Nephron (organoid): ENCODE measurements at regions not wholly inside any gene's neighbourhood (a gene's known extent, or its start where the extent isn't known, plus 50 kb on each side); places are given as distances from the start of the nearest gene placed in this dataset.

Experiments used
- H3K27ac Mint-ChIP-seq, 3 experiments: 2 replicates each; pipeline ENCODE4 v1.8.0; 2020; ENCODE audit warnings: mixed read lengths in 3 of 3, mild to moderate bottlenecking in 2 of 3, moderate library complexity in 1 of 3
- H3K27me3 Mint-ChIP-seq: 2 replicates; pipeline ENCODE4 v1.8.0; 2021; ENCODE audit warnings: low read depth, mild to moderate bottlenecking, moderate library complexity, mixed read lengths
- H3K36me3 Mint-ChIP-seq: 2 replicates; pipeline ENCODE4 v1.8.0; 2020; ENCODE audit warnings: low read depth, mixed read lengths
- H3K4me1 Mint-ChIP-seq: 2 replicates; pipeline ENCODE4 v1.8.0; 2020; ENCODE audit warnings: mixed read lengths
- H3K4me3 Mint-ChIP-seq, 3 experiments: 2 replicates each; pipeline ENCODE4 v1.8.0; 2020; ENCODE audit warnings: mild to moderate bottlenecking in 3 of 3, mixed read lengths in 3 of 3, moderate library complexity in 2 of 3
- H3K9me3 Mint-ChIP-seq: 2 replicates; pipeline ENCODE4 v1.8.0; 2020; ENCODE audit warnings: mixed read lengths
- TF ChIP-seq, protein P1 (sequence below), 3 experiments: fragments of 200-600 bp; sonication (generic); IDR thresholded peaks; one replicate each; pipeline ENCODE4 v1.5.0; 2021; ENCODE audit warnings: antibody characterized with exemption in 3 of 3; ENCODE audit not compliant: unreplicated experiment in 3 of 3

DNA sequence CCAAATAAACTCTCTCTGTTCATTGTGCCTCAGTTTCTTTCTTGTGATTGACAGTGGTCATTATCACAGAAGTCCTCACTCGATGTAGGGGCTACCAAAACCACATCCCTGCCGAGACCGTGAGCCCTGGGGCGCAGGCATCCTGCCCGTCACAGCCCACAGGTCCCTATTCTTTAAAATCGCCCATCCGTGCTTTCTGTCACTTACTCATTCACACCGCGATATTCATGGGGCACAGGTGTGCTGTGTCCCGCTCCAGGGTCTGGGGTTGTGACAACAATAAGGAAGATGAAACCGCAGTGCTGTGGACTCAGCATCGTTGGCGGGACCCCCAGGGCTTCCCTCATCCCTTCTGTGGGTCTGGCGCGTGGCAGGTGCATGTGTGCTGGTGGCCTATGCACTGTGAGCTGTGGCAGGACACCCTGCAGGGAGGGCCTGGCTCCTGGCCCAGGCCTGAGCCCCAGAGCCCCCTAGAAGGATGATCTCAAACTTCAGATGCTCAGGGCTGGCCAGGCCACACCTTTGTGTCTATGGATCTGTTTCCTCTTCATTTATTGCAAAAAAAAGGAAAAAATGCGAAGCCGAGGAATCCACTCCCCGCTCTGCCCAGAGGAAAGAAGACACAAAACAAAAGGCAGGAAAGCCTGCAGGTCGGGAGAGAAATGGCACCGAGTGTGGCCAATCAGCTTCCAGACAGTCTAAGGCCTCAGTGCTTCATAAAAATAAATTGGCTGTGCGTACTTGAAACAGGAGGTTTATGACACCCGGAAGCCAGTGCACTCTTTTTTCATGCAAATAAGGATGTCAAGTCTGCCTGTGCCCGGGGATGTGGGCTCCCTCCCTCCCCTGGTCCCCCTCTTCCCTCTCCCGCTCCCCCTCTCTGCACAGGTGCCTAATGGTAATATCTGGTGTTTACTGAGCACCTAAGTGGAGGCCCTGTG lies 109.5 kb upstream of the ADRA2C start:
- H3K36me3 Mint-ChIP-seq = no peaks in the 10 kb centered on the region
- TF ChIP-seq, protein P1, sequence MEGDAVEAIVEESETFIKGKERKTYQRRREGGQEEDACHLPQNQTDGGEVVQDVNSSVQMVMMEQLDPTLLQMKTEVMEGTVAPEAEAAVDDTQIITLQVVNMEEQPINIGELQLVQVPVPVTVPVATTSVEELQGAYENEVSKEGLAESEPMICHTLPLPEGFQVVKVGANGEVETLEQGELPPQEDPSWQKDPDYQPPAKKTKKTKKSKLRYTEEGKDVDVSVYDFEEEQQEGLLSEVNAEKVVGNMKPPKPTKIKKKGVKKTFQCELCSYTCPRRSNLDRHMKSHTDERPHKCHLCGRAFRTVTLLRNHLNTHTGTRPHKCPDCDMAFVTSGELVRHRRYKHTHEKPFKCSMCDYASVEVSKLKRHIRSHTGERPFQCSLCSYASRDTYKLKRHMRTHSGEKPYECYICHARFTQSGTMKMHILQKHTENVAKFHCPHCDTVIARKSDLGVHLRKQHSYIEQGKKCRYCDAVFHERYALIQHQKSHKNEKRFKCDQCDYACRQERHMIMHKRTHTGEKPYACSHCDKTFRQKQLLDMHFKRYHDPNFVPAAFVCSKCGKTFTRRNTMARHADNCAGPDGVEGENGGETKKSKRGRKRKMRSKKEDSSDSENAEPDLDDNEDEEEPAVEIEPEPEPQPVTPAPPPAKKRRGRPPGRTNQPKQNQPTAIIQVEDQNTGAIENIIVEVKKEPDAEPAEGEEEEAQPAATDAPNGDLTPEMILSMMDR (IDR thresholded peaks at IDR 0.05; ENCODE audit: unreplicated experiment in 3 of 3) = no peak
- H3K27me3 Mint-ChIP-seq = peaks cover 56% of the 10 kb centered on the region
- H3K4me3 Mint-ChIP-seq = peak overlapping the region in 1 of 3 experiments; percentile 29
- no peaks in the 10 kb centered on the region for H3K9me3 Mint-ChIP-seq
- H3K4me1 Mint-ChIP-seq = peaks cover 54% of the 10 kb centered on the region
- peak overlapping the region; percentile 44 to 77 (median 65) for H3K27ac Mint-ChIP-seq

DNA sequence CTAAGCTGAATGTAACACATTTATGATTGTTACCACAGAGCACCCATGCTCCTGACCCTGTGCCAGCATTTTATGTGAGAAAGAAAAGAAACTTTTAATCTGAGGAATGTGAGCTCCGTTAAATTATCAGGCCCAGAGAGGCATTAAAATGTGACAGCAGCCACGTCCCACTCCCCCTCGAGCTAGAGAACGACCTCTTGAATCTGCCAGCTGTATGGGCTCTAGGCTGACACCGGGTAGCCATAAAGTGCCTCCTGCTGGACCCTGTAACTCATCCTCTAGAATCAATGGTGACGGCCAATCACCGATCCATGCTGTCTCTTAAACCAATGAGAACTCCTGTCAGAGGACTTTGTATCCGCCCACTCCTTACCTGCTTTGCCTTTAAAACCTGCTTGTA lies 110.2 kb upstream of the ADRA2C start:
- peak overlapping the region; percentile 44 to 77 (median 65) for H3K27ac Mint-ChIP-seq
- TF ChIP-seq, protein P1 (IDR thresholded peaks at IDR 0.05; ENCODE audit: unreplicated experiment in 3 of 3) = no peak
- peaks cover 56% of the 10 kb centered on the region for H3K27me3 Mint-ChIP-seq
- H3K9me3 Mint-ChIP-seq = no peaks in the 10 kb centered on the region
- H3K36me3 Mint-ChIP-seq = no peaks in the 10 kb centered on the region
- H3K4me1 Mint-ChIP-seq = peaks cover 58% of the 10 kb centered on the region
- H3K4me3 Mint-ChIP-seq = peak overlapping the region in 1 of 3 experiments; percentile 26

DNA sequence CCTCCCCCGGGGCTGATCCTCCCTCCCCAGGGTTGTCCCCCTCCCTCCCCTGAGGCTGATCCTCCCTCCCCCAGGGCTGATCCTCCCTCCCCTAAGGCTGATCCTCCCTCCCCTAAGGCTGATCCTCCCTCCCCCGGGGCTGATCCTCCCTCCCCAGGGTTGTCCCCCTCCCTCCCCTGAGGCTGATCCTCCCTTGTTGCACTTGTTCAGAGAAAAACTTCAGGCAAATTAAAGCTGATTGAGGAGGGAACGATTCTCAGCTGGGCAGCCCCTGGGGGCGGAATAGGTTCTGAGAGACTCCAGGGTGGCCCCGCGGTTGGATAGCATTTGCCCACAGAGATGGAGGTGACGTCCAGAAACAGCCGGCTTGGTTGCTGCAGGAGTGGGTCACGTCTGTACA lies 110.7 kb upstream of the ADRA2C start:
- Mint-ChIP-seq H3K27ac (peak overlapping the region; percentile 44 to 77 (median 65)), H3K9me3 (peaks cover 1% of the 10 kb centered on the region), H3K27me3 (peaks cover 53% of the 10 kb centered on the region), H3K4me1 (peaks cover 54% of the 10 kb centered on the region), H3K4me3 (no peak overlapping the region), H3K36me3 (no peaks in the 10 kb centered on the region)
- TF ChIP-seq, protein P1 (IDR thresholded peaks at IDR 0.05; ENCODE audit: unreplicated experiment in 3 of 3) = no peak

DNA sequence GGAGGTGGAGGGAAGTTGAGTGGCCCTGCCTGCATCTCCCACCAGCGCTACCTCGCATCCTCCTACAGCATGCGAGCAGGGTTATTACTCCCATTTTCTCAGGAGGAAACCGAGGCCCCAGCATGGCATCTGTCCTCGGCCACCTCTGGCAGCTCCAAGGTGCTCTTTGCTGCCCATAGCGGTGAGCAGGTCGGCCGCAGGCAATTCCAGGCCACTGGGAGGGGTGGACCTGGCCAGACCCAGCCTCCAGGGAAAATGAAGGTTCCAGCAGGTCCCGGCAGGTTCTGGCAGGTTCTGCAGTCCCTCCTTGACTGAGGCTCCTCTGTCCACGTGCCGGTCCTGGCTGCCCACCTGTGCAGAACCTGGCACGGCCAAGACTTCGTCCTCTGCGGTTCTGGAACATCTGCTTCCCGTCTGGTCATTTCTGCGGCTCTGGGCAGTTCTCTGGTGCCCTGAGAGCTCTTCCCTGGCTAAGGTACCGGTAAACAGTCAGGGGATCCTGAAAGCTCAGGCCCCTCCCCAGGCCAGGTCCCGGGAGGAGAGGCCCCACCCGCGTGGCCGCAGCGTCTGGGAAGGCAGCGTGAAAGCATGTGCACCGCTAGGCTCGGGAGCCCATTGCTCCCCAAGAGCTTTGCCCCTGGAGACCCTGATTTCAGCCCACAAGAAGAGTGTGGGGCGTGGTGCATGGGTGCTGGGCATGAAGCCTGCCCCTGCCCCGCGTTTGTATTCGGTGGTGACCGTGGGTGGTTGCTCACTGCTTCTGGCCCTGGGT lies 112.0 kb upstream of the ADRA2C start:
- Mint-ChIP-seq H3K4me3 (no peak overlapping the region), H3K36me3 (no peaks in the 10 kb centered on the region), H3K27me3 (peaks cover 50% of the 10 kb centered on the region), H3K9me3 (peaks cover 5% of the 10 kb centered on the region), H3K4me1 (peaks cover 47% of the 10 kb centered on the region), H3K27ac (no peak overlapping the region)
- TF ChIP-seq, protein P1 (IDR thresholded peaks at IDR 0.05; ENCODE audit: unreplicated experiment in 3 of 3) = no peak

DNA sequence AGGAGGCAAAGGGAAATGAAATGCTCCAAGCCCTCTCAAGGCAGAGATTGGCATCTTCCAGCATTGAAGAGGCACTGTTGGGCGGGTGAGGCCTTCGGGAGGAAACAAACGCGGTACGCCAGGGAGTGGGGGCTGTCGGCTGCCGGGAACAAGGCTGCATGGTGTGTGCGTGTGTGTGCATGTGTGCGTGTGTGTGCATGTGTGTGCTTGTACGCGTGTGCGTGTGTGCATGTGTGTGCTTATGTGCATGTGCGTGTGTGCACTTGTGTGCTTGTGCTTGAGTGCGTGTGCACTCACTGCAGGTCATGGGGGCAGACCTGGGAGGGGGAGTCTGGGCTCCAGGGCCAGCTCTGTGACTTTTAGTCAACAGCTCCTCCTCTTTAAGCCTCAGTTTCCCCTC lies 113.6 kb upstream of the ADRA2C start:
- Mint-ChIP-seq H3K36me3 (no peaks in the 10 kb centered on the region), H3K9me3 (peaks cover 5% of the 10 kb centered on the region), H3K4me3 (no peak overlapping the region), H3K27me3 (peaks cover 47% of the 10 kb centered on the region), H3K27ac (peak overlapping the region in 2 of 3 experiments; percentile 49 to 55), H3K4me1 (peaks cover 32% of the 10 kb centered on the region)
- TF ChIP-seq, protein P1 (IDR thresholded peaks at IDR 0.05; ENCODE audit: unreplicated experiment in 3 of 3) = no peak
